ES-I3 (cell line): ENCODE measurements at regions not wholly inside any gene's neighbourhood (a gene's known extent, or its start where the extent isn't known, plus 50 kb on each side); places are given as distances from the start of the nearest gene placed in this dataset.

Source experiments
- H3K36me3 ChIP-seq: 2 replicates; pipeline ENCODE4 v1.6.1; 2013; ENCODE audit warnings: mild to moderate bottlenecking, low read length, control low read depth, moderate library complexity; ENCODE audit not compliant: insufficient read depth
- H3K4me1 ChIP-seq: 2 replicates; pipeline ENCODE4 v1.6.1; 2013; ENCODE audit warnings: mild to moderate bottlenecking, control low read depth, low read length; ENCODE audit not compliant: insufficient read depth
- H3K9ac ChIP-seq: 2 replicates; pipeline ENCODE4 v1.6.1; 2013; ENCODE audit warnings: low read depth, mild to moderate bottlenecking, low read length, moderate library complexity
- H3K9me3 ChIP-seq: 2 replicates; pipeline ENCODE4 v1.6.1; 2013; ENCODE audit warnings: mild to moderate bottlenecking, low read length, moderate library complexity; ENCODE audit not compliant: control insufficient read depth, insufficient read depth

DNA sequence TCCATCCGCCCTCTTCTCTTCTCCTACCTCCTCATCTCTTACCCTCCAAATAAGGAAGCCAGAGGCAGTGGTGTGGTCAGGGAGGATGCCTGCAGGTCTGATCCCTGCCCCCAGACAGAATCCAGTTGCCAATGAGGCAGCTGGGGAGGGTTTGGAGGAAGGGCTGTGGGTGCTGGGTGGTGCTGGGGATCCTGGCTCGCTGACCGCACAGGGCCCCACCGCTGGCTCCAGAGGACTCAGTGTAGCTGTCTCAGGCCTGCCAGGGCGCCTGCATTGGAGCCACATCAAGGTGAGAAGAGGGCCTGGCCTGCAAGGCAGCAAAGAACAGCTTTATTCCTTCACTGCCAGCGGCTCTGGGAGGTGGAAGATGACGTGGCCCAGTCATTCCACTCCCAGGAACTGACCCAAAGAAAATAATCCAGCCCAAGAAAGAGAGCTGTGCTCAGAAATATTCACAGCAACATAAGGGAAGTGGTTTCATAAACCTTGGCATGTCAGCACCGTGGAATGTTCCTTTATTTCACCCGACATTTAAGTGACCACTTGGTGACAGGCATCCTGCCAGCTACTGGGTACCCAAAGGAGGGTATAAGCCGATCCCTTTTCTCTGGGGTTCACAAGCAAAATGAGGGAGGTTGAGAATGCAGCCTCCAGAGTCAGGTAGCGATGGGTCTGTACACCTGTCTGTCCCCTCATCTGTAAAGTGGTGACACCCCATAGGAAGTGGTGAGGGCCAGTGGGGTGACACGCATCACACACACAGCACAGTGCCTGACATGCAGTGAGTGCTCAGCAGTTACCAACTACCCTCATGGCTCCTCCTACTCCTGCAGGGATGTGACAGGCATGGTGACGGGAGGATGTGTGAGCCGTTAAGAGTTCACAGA lies 125.1 kb downstream of the SNX5 start:
- no peaks in the 10 kb centered on the region for H3K9me3 ChIP-seq
- no peaks in the 10 kb centered on the region for H3K36me3 ChIP-seq
- H3K9ac ChIP-seq, result no peak overlapping the region
- H3K4me1 ChIP-seq, result no peaks in the 10 kb centered on the region

DNA sequence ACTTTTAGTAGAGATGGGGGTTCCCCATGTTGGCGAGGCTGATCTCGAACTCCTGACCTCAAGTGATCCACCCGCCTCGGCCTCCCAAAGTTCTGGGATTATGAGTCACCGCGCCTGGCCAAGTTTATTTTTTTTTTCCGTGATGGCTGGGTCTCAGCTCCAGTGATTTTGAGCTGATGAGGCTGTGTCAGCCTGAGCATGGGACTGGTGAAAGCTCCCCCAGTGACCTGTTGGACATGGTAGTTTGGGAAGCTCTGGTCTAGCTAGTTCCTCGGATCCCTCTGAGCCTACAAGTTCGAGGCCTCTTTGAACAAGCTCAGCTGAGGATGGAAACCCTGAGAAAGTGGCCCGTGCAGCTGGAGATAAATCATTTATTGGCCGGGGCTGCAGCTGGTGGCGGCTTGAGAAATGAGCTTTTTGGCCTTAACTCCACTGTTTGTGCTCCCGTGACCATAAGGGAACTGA lies 126.8 kb downstream of the SNX5 start:
- peaks cover under 1% of the 10 kb centered on the region; the same call in 1 of the 2 replicates for H3K4me1 ChIP-seq
- H3K9me3 ChIP-seq, result no peaks in the 10 kb centered on the region
- H3K9ac ChIP-seq, result no peak overlapping the region
- no peaks in the 10 kb centered on the region for H3K36me3 ChIP-seq

DNA sequence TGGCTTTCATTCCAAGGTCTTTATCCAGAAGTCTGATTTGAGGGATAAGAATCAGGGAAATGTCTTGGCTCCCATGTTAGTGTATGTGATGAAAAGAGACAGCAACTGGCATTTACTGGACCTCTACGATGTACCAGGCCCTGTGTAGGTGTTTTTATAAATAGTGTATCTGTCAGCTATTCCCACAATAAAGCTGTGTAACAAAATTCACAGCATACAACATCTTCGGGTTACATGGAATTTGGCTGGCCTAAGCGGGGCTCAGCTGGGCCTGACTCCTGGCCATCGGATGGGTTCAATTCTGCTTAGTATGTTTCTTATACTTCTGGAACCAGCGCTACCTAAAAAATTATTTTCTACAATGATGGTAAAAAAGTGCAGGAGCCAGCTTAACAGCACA lies 128.2 kb downstream of the SNX5 start:
- Histone ChIP-seq H3K36me3 (no peaks in the 10 kb centered on the region), H3K4me1 (peaks cover 15% of the 10 kb centered on the region; the same call in 1 of the 2 replicates), H3K9ac (no peak overlapping the region), H3K9me3 (no peaks in the 10 kb centered on the region)

DNA sequence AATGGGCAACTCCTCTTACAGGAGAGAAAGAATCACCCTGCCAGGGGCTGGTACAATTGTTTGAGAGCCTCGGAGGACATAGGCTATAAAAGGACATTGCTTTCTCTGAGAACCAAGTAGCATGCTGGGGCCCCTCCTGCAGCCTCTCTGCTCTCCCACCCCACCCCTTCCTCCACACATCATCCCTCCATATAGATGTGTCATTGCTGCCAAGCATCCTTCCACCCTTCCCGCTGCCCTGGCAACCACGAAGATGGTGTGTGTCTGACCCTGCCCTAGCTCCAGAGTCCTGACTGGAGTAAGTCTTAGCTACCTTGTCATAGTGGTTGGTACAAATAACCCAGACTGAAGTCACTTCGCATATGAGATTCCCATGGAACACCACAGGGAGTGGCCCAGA lies 129.7 kb downstream of the SNX5 start:
- Histone ChIP-seq H3K4me1 (peaks cover 20% of the 10 kb centered on the region; the same call in 1 of the 2 replicates), H3K9me3 (no peaks in the 10 kb centered on the region), H3K9ac (no peak overlapping the region), H3K36me3 (no peaks in the 10 kb centered on the region)

DNA sequence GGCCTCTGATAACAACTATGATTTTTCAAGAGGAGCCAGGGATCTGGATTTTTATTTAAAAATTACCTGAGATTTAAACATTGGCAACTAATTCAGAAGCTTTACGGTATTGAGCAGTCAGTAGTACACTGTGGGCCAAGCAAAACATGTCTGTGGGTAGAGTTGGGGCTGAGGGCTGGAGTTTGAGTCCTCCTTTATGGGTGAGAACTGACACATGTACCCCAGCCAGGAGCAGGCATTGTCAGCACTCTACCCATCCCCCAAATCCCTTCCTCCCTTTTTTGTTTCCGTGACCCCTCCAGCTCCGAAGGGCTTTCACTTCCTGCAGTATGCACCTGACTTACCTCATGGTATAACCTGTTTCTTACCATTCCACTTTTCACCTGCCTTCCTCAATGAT lies 131.4 kb downstream of the SNX5 start:
- no peaks in the 10 kb centered on the region for H3K36me3 ChIP-seq
- H3K9me3 ChIP-seq, result no peaks in the 10 kb centered on the region
- H3K4me1 ChIP-seq, result peaks cover 20% of the 10 kb centered on the region; the same call in 1 of the 2 replicates
- H3K9ac ChIP-seq, result no peak overlapping the region

DNA sequence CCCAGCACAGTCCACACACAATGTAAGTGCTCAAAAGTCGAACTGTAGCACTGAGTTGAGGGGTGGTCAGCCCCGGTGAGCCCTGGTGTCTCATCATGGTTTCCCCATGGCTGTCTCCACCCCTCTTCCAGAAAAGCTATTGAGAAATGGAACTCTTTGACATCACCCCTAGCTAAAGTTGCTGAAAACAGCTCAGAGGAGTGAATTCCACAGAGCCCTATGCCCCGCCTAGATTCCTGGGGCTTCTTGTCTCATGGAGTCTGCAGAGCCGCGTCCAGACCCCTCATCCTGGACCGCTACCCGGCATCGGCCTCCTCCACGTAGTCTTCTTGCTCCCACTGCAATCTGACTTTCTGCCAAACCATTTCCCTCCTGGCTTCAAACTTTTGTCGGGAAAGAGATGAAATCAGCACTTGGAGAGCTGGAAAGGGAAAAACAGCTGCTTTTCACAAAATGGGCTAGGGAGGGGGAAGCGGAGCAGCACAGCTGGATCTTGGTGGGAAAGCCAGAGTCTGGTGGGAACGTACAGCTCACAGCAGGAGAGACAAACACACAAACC lies 132.2 kb downstream of the SNX5 start:
- H3K36me3 ChIP-seq, result no peaks in the 10 kb centered on the region
- peaks cover 20% of the 10 kb centered on the region; the same call in 1 of the 2 replicates for H3K4me1 ChIP-seq
- no peak overlapping the region for H3K9ac ChIP-seq
- no peaks in the 10 kb centered on the region for H3K9me3 ChIP-seq

DNA sequence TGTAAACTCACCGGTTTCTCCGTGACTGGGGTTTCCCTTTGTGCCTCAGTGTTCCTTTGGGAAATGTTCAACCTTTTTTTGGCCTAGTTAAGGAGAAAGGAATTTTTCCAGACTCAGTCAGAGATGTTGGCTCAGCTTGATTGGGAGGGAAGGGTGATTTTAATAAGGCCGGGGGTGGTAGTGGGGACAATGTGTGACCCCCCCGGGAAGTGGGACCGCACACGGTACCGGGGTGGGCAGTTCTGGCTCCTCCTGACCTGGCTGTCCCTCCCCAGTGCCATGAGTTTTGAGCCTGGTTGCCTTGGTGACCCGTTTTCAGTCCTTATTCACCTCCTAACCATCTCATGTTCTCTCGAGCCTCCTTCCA lies 132.7 kb downstream of the SNX5 start:
- peaks cover 20% of the 10 kb centered on the region; the same call in 1 of the 2 replicates for H3K4me1 ChIP-seq
- no peaks in the 10 kb centered on the region for H3K9me3 ChIP-seq
- H3K36me3 ChIP-seq, result no peaks in the 10 kb centered on the region
- no peak overlapping the region for H3K9ac ChIP-seq

DNA sequence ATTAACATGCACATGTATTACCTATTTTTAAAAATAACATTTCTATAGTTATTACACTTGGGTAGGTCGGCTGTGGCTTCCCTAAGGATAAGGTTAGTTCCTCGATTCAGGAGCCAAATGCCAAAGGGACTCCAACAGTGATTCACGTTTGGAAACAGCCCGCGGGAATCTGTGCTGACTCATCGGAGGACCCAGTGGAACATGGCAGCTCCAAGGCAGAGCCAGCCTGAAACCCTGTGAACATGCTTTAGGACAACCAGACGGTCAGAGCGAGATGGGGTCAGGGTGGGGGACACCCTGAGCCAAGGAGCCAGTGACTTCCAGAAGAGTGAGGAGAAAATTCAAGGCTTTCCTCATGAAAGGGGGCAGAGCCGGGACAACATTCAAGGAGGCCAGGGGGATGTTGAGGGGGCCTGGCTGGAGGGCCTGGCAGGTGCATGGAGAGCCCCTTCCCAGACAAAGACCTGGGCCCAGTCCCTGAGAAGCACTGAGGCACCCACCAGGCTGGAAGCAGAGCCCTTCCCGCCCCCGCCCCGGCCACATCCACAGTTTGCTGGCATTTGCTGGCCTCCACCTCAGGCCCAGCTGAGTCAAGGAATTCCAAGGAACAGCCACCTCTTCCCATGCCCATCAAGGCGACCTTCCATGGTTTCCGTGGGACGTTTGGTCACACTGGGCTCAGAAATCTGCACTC lies 133.2 kb downstream of the SNX5 start:
- Histone ChIP-seq H3K9me3 (no peaks in the 10 kb centered on the region), H3K4me1 (peaks cover 20% of the 10 kb centered on the region; the same call in 1 of the 2 replicates), H3K36me3 (no peaks in the 10 kb centered on the region), H3K9ac (no peak overlapping the region)

DNA sequence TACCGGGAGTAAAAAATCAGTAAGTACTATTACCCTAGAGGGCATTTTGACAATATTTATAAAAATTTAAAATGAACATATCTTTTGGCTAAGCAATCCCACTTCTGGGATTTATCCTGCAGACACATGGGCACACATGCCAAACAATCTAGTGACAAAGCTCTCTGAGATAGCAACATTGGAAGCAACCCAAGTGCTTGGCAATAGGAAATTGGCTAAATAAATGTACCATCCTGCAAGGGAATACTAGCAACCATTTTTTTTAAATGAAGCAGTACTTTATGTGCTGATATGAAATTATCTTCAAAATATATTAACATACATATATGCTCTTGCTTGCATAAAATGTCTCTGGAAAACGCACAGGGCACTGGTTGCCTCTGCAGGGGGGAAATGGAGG lies 133.8 kb downstream of the SNX5 start:
- no peaks in the 10 kb centered on the region for H3K9me3 ChIP-seq
- H3K36me3 ChIP-seq, result no peaks in the 10 kb centered on the region
- peaks cover 20% of the 10 kb centered on the region; the same call in 1 of the 2 replicates for H3K4me1 ChIP-seq
- H3K9ac ChIP-seq, result no peak overlapping the region

DNA sequence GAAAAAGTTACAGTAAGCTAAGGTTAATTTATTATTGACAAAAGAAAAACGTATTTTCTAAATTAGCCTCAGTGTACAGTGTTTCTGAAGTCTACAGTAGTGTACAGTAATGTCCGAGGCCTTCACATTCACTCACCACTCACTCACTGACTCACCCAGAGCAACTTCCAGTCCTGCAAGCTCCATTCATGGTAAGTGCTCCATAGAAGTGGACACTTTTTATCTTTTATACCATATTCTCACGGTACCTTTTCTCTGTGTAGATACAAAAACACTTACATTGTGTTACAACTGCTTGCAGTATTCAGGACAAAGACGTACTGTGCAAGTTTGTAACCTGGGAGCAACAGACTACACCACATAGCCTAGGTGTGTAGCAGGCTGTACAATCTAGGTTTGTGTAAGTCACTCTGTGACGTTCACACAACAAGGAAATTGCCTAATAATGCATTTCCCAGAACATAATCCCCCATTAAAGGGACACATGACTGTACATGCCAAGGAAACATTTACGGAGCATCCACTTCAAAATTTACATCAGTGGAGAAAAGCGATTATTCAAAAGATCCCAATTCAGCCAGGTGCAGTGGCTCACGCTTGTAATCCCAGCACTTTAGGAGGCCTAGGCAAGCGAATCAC lies 133.4 kb downstream of the BANF2 start:
- Histone ChIP-seq H3K36me3 (no peaks in the 10 kb centered on the region), H3K9me3 (no peaks in the 10 kb centered on the region), H3K4me1 (peaks cover 20% of the 10 kb centered on the region; the same call in 1 of the 2 replicates)

DNA sequence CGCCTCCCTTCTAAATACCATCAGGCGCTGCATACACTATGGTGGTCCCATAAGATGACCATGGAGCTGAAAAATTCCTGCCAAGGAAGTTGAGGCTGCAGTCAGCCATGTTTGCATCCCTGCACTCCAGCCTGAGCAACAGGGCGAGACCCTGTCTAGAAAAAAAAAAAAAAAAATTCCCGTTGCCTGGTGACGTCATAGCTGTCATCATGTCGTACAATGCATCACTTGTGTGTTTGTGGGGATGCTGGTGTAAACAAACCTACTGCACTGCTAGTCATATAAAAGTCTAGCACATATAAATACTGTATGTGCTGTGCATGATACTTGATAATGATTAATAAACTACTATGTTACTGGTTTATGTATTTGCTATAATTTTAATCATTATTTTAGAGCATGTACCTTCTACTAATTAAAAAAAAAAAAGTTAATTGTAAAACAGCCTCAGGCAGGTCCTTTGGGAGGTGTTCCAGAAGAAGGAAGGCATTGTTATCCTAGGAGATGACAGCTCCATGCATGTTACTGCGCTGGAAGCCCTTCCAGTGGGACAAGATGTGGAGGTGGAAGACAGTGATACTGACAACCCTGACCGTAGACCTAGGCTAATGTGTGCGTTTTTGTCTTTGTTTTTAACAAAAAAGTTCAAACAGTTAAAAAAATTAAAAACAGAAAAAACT lies 132.6 kb downstream of the BANF2 start:
- Histone ChIP-seq H3K9me3 (no peaks in the 10 kb centered on the region), H3K4me1 (peaks cover 21% of the 10 kb centered on the region), H3K36me3 (no peaks in the 10 kb centered on the region), H3K9ac (no peak overlapping the region)

More for the DNA sequence above, 133.4 kb downstream of the BANF2 start:
- no peak overlapping the region for H3K9ac ChIP-seq

DNA sequence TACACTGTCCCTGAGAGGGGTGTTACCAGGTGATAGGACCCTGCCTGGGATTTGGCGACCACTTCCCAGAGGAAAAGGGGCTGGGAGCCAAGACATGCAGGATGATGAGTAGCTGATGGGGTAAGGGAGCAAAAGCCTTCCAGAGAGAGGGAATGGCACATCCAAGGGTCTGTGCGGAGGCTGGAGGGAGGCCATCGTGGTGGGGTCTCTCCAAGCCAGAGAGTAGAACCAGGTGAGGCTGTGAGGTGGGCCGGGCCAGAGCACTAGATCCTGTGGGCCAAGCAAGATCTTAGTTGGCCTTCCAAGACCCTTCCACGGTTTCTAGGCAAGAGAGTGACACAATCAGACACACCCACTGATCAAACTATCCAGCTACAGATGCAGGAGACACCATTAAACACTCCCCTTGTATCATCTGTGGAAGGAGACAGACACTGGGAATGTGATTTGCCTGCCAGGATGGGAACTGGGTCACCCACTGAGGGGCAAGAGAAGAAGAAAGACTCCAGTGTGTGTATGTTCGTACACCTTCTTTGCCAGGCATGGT lies 128.9 kb downstream of the BANF2 start:
- no peak overlapping the region for H3K9ac ChIP-seq
- H3K36me3 ChIP-seq, result no peaks in the 10 kb centered on the region
- peaks cover 12% of the 10 kb centered on the region for H3K4me1 ChIP-seq
- no peaks in the 10 kb centered on the region for H3K9me3 ChIP-seq

DNA sequence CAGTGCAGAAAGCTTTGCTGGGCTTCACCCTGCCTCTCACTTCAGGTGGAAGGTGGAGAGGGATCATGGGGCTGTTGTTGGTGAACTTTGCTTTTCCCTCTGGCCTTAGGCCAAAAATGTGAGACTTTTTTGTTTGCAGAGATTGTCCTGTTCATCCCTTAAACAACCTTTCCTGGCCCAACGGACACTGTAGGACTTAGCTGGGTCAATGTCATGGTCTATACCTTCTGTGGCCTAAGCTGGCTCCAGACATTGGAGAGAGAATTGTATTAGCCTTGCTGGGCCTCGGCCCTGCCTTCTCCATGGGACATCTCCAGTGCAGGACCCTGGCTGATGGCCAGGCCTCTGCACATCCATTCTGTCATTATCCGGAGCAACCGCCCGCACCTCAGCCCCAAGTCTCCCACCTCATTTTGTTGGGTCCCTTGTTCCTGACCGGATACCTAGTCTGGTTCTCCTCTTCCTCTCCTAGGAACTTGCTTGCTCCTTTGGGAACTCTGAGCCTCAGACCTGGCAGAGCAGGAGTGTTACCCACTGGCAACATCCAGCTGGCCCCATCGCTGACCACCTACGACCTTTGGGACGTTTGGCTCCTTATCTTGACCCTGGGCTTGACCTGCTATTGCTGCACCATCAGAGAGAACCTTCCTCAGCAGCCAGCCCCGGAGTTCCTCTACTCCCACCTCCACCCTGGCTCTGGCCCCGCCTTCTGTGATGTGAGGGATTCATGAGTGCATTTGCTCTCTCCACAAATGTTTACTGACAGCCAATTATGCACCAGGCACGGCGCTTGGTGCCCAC lies 128.2 kb downstream of the BANF2 start:
- Histone ChIP-seq H3K9me3 (no peaks in the 10 kb centered on the region), H3K36me3 (no peaks in the 10 kb centered on the region), H3K9ac (no peak overlapping the region), H3K4me1 (peaks cover 18% of the 10 kb centered on the region)
